ENCODE measurements at regions not wholly inside any gene's neighbourhood (a gene's known extent, or its start where the extent isn't known, plus 50 kb on each side); places are given as distances from the start of the nearest gene placed in this dataset.

- Histone ChIP-seq H3K27me3 (ENCODE audit: low read length) (no peaks in the 10 kb centered on the region), H3K27ac (ENCODE audit: low read length) (no peak overlapping the region), H3K79me2 (ENCODE audit: low read length) (no peaks in the 10 kb centered on the region), H4K20me1 (ENCODE audit: insufficient read depth, low read depth, low read length) (no peaks in the 10 kb centered on the region), H3K36me3 (ENCODE audit: insufficient read depth, low read length) (no peaks in the 10 kb centered on the region), H3K9me3 (ENCODE audit: low read length) (no peaks in the 10 kb centered on the region), H3K4me3 (ENCODE audit: low read length) (no peak overlapping the region), H3K4me1 (ENCODE audit: low read length) (no peaks in the 10 kb centered on the region), H3K9me2 (replicated peaks; ENCODE audit: insufficient read depth, low read length) (no peaks in the 10 kb centered on the region), H2AFZ (ENCODE audit: low read length) (no peak overlapping the region), H3K9ac (ENCODE audit: low read length) (no peak overlapping the region), H3K4me2 (ENCODE audit: low read depth, low read length, poor library complexity, severe bottlenecking) (no peak overlapping the region)
- DNase-seq: no peak
Observed at GRCh38 chr10:3287572-3288445, 115.2 kb upstream of the PITRM1 start.

DNA sequence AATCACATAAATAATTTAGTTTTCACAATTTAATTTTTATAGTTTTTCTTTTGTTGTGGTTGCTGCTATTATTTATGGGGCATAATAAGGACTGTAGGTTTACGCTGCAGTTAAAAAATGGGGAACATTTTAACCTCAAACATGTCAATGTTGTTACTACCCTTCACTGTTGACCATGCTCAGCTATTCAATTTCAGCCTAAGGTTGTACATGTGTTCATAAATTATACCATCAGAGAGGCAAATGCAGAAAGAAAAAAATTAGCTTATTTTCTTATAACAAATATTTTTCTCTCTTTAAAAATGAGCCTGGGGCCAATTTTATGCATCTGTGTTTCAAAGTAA is 110.1 kb upstream of the PITRM1 start:
- Histone ChIP-seq H3K36me3 (ENCODE audit: insufficient read depth, low read length) (no peaks in the 10 kb centered on the region), H3K4me3 (ENCODE audit: low read length) (no peak overlapping the region), H3K27me3 (ENCODE audit: low read length) (no peaks in the 10 kb centered on the region), H3K27ac (ENCODE audit: low read length) (no peak overlapping the region), H3K79me2 (ENCODE audit: low read length) (no peaks in the 10 kb centered on the region), H3K9ac (ENCODE audit: low read length) (no peak overlapping the region), H4K20me1 (ENCODE audit: insufficient read depth, low read depth, low read length) (no peaks in the 10 kb centered on the region), H3K4me2 (ENCODE audit: low read depth, low read length, poor library complexity, severe bottlenecking) (no peak overlapping the region), H2AFZ (ENCODE audit: low read length) (no peak overlapping the region), H3K9me3 (ENCODE audit: low read length) (no peaks in the 10 kb centered on the region), H3K4me1 (ENCODE audit: low read length) (no peaks in the 10 kb centered on the region), H3K9me2 (replicated peaks; ENCODE audit: insufficient read depth, low read length) (no peaks in the 10 kb centered on the region)
- no peak for DNase-seq

DNA sequence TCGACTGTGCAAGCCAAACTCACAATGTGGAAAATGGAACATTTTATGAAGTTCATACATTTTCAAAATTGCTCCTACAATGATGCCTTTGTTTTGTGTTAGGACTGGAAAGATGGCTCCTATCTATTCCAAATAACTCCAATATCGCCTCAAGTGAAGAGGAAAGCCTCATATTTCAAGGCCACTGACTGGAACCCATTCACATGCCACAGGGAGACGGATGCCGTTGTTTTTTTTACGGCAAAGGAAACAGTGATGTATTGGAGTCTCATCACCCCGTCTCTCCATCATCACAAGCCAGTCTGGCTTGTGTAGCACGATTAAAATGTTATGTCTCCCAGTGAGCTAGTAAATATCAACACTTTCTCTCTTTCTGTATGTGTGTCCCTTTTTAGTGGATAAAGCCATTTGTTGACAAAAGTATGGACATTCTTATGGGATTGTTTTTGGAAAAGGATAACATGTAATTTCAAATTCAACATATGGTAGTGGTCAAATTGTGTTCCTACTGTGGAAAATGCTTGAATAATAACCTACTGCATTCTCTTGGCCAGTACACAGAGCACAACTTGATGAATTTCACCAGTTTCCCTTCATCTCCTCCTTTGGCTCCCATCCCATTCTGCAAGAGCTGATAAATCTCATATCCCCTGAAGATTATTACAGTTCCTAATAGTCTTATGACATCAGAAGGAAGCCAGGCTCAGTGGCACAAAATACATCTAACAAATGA is 109.5 kb upstream of the PITRM1 start:
- no peak overlapping the region for H2AFZ ChIP-seq (ENCODE audit: low read length)
- H3K9me2 ChIP-seq (replicated peaks; ENCODE audit: insufficient read depth, low read length): no peaks in the 10 kb centered on the region
- DNase-seq: no peak
- no peak overlapping the region for H3K4me3 ChIP-seq (ENCODE audit: low read length)
- no peak overlapping the region for H3K27ac ChIP-seq (ENCODE audit: low read length)
- no peaks in the 10 kb centered on the region for H3K4me1 ChIP-seq (ENCODE audit: low read length)
- H3K4me2 ChIP-seq (ENCODE audit: low read depth, low read length, poor library complexity, severe bottlenecking): no peak overlapping the region
- H3K9me3 ChIP-seq (ENCODE audit: low read length): no peaks in the 10 kb centered on the region
- H3K36me3 ChIP-seq (ENCODE audit: insufficient read depth, low read length): no peaks in the 10 kb centered on the region
- H3K79me2 ChIP-seq (ENCODE audit: low read length): no peaks in the 10 kb centered on the region
- H3K9ac ChIP-seq (ENCODE audit: low read length): no peak overlapping the region
- H3K27me3 ChIP-seq (ENCODE audit: low read length): no peaks in the 10 kb centered on the region
- H4K20me1 ChIP-seq (ENCODE audit: insufficient read depth, low read depth, low read length): no peaks in the 10 kb centered on the region

GRCh38 chr10:3278771-3279170 is 106.2 kb upstream of the PITRM1 start:
- H4K20me1 ChIP-seq (ENCODE audit: insufficient read depth, low read depth, low read length): no peaks in the 10 kb centered on the region
- no peaks in the 10 kb centered on the region for H3K79me2 ChIP-seq (ENCODE audit: low read length)
- no peak overlapping the region for H2AFZ ChIP-seq (ENCODE audit: low read length)
- no peak overlapping the region for H3K4me3 ChIP-seq (ENCODE audit: low read length)
- DNase-seq: no peak
- no peaks in the 10 kb centered on the region for H3K36me3 ChIP-seq (ENCODE audit: insufficient read depth, low read length)
- H3K27ac ChIP-seq (ENCODE audit: low read length): no peak overlapping the region
- no peaks in the 10 kb centered on the region for H3K9me2 ChIP-seq (replicated peaks; ENCODE audit: insufficient read depth, low read length)
- no peaks in the 10 kb centered on the region for H3K27me3 ChIP-seq (ENCODE audit: low read length)
- no peaks in the 10 kb centered on the region for H3K4me1 ChIP-seq (ENCODE audit: low read length)
- H3K4me2 ChIP-seq (ENCODE audit: low read depth, low read length, poor library complexity, severe bottlenecking): no peak overlapping the region
- no peaks in the 10 kb centered on the region for H3K9me3 ChIP-seq (ENCODE audit: low read length)
- no peak overlapping the region for H3K9ac ChIP-seq (ENCODE audit: low read length)

- Histone ChIP-seq H2AFZ (ENCODE audit: low read length) (no peak overlapping the region), H3K4me2 (ENCODE audit: low read depth, low read length, poor library complexity, severe bottlenecking) (no peak overlapping the region), H3K27me3 (ENCODE audit: low read length) (no peaks in the 10 kb centered on the region), H3K9me2 (replicated peaks; ENCODE audit: insufficient read depth, low read length) (no peaks in the 10 kb centered on the region), H3K27ac (ENCODE audit: low read length) (no peak overlapping the region), H3K4me1 (ENCODE audit: low read length) (no peaks in the 10 kb centered on the region), H3K9me3 (ENCODE audit: low read length) (no peaks in the 10 kb centered on the region), H4K20me1 (ENCODE audit: insufficient read depth, low read depth, low read length) (no peaks in the 10 kb centered on the region), H3K9ac (ENCODE audit: low read length) (no peak overlapping the region), H3K36me3 (ENCODE audit: insufficient read depth, low read length) (no peaks in the 10 kb centered on the region), H3K4me3 (ENCODE audit: low read length) (no peak overlapping the region), H3K79me2 (ENCODE audit: low read length) (no peaks in the 10 kb centered on the region)
- no peak for DNase-seq
Observed at GRCh38 chr10:3277566-3277965, 105.0 kb upstream of the PITRM1 start.

GRCh38 chr10:3274414-3274813 is 101.8 kb upstream of the PITRM1 start:
- Histone ChIP-seq H3K4me2 (ENCODE audit: low read depth, low read length, poor library complexity, severe bottlenecking) (no peak overlapping the region), H4K20me1 (ENCODE audit: insufficient read depth, low read depth, low read length) (no peaks in the 10 kb centered on the region), H3K79me2 (ENCODE audit: low read length) (no peaks in the 10 kb centered on the region), H3K27me3 (ENCODE audit: low read length) (no peaks in the 10 kb centered on the region), H3K4me3 (ENCODE audit: low read length) (no peak overlapping the region), H2AFZ (ENCODE audit: low read length) (no peak overlapping the region), H3K9ac (ENCODE audit: low read length) (no peak overlapping the region), H3K9me2 (replicated peaks; ENCODE audit: insufficient read depth, low read length) (no peaks in the 10 kb centered on the region), H3K9me3 (ENCODE audit: low read length) (no peaks in the 10 kb centered on the region), H3K36me3 (ENCODE audit: insufficient read depth, low read length) (no peaks in the 10 kb centered on the region), H3K27ac (ENCODE audit: low read length) (no peak overlapping the region), H3K4me1 (ENCODE audit: low read length) (no peaks in the 10 kb centered on the region)
- no peak for DNase-seq

DNA sequence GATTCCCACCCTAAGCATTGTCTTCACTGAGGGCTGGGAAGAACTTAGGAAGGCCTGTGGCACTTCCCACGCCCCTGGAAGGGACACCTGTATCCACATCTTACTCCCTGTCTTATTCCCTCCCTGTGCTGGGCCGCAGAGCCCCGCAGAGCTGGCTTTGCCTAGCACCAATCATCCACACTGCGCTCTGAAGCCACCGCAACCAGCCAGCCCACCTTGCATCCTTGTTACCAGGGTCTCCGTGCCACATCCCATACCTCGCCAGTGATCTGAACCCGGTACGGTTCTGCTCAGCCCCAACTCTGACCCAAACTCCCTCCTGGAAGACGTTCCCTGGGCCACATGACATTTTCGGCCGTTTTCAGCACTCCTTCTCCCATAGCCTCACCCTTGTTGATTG is 101.4 kb upstream of the PITRM1 start:
- Histone ChIP-seq H3K4me2 (ENCODE audit: low read depth, low read length, poor library complexity, severe bottlenecking) (no peak overlapping the region), H3K9me3 (ENCODE audit: low read length) (no peaks in the 10 kb centered on the region), H4K20me1 (ENCODE audit: insufficient read depth, low read depth, low read length) (no peaks in the 10 kb centered on the region), H3K9me2 (replicated peaks; ENCODE audit: insufficient read depth, low read length) (no peaks in the 10 kb centered on the region), H2AFZ (ENCODE audit: low read length) (no peak overlapping the region), H3K79me2 (ENCODE audit: low read length) (no peaks in the 10 kb centered on the region), H3K4me3 (ENCODE audit: low read length) (no peak overlapping the region), H3K9ac (ENCODE audit: low read length) (no peak overlapping the region), H3K36me3 (ENCODE audit: insufficient read depth, low read length) (no peaks in the 10 kb centered on the region), H3K4me1 (ENCODE audit: low read length) (no peaks in the 10 kb centered on the region), H3K27me3 (ENCODE audit: low read length) (no peaks in the 10 kb centered on the region), H3K27ac (ENCODE audit: low read length) (no peak overlapping the region)
- DNase-seq: no peak

GRCh38 chr10:3272300-3272699 is 99.7 kb upstream of the PITRM1 start:
- Histone ChIP-seq H3K9me2 (replicated peaks; ENCODE audit: insufficient read depth, low read length) (no peaks in the 10 kb centered on the region), H3K9me3 (ENCODE audit: low read length) (no peaks in the 10 kb centered on the region), H3K4me3 (ENCODE audit: low read length) (no peak overlapping the region), H3K27me3 (ENCODE audit: low read length) (no peaks in the 10 kb centered on the region), H2AFZ (ENCODE audit: low read length) (no peak overlapping the region), H4K20me1 (ENCODE audit: insufficient read depth, low read depth, low read length) (no peaks in the 10 kb centered on the region), H3K36me3 (ENCODE audit: insufficient read depth, low read length) (no peaks in the 10 kb centered on the region), H3K4me1 (ENCODE audit: low read length) (no peaks in the 10 kb centered on the region), H3K79me2 (ENCODE audit: low read length) (no peaks in the 10 kb centered on the region), H3K9ac (ENCODE audit: low read length) (no peak overlapping the region), H3K4me2 (ENCODE audit: low read depth, low read length, poor library complexity, severe bottlenecking) (no peak overlapping the region), H3K27ac (ENCODE audit: low read length) (no peak overlapping the region)
- no peak for DNase-seq

Measured in Karpas-422 (cell line).